CD4-positive, alpha-beta T cell (primary cell): ENCODE measurements at regions not wholly inside any gene's neighbourhood (a gene's known extent, or its start where the extent isn't known, plus 50 kb on each side); places are given as distances from the start of the nearest gene placed in this dataset.

ENCODE experiments used
- ATAC-seq: fragments of 200-7000 bp; cut with Tn5 transposase; one replicate; pipeline ENCODE4 v1.10.0; 2022; ENCODE audit warnings: mild to moderate bottlenecking; ENCODE audit not compliant: poor library complexity
- CTCF ChIA-PET: fragments of 350-600 bp; sonication (Branson Sonifier 250); formaldehyde crosslinking; loops from one replicate; lab custom pipeline; 2021; ENCODE audit warnings: antibody characterized with exemption, inconsistent platforms; lab: Charles Lee
- POLR2A ChIA-PET: fragments of 350-600 bp; sonication (Branson Sonifier 250); formaldehyde crosslinking; loops from one replicate; lab custom pipeline; 2021; ENCODE audit warnings: antibody characterized with exemption, inconsistent platforms; lab: Charles Lee
- DNase-seq, 14 experiments: peaks; one replicate each; pipeline ENCODE4 v3.0.0-alpha.2; 2013 to 2020; ENCODE audit warnings: mixed read lengths in 2 of 14
- H3K27ac ChIP-seq, 2 donors: one replicate each; pipeline versions ENCODE4 v1.5.1 to v1.7.0; 2013; ENCODE audit warnings: low read length in 2 of 2, low read depth in 1 of 2, mild to moderate bottlenecking in 1 of 2
- H3K27me3 ChIP-seq, 2 experiments: 1 replicate in 1 of 2; 2 replicates in 1 of 2; pipeline versions ENCODE4 v1.6.1 to v1.7.0; 2013; ENCODE audit warnings: low read length in 2 of 2, control low read depth in 1 of 2, mild to moderate bottlenecking in 1 of 2, moderate library complexity in 1 of 2; ENCODE audit not compliant: insufficient read depth in 2 of 2, control insufficient read depth in 1 of 2
- H3K36me3 ChIP-seq: one replicate; pipeline ENCODE4 v1.6.1; 2013; ENCODE audit warnings: low read length, control low read depth; ENCODE audit not compliant: insufficient read depth
- H3K4me1 ChIP-seq: one replicate; pipeline ENCODE4 v1.6.1; 2013; ENCODE audit warnings: low read length, control low read depth; ENCODE audit not compliant: insufficient read depth
- H3K4me3 ChIP-seq: one replicate; pipeline ENCODE4 v1.5.1; 2013; ENCODE audit warnings: mild to moderate bottlenecking, low read length, moderate library complexity
- H3K9me3 ChIP-seq, 2 experiments: 1 replicate in 1 of 2; 2 replicates in 1 of 2; pipeline versions ENCODE4 v1.6.1 to v1.7.0; 2013; ENCODE audit warnings: low read length in 2 of 2, mild to moderate bottlenecking in 2 of 2, control low read depth in 1 of 2, moderate library complexity in 1 of 2; ENCODE audit not compliant: control insufficient read depth in 1 of 2, insufficient read depth in 1 of 2
- H3K27ac Mint-ChIP-seq: one replicate; pipeline ENCODE4 v1.8.0; 2020; ENCODE audit warnings: mixed read lengths
- H3K27me3 Mint-ChIP-seq: one replicate; pipeline ENCODE4 v1.8.0; 2021; ENCODE audit warnings: mixed read lengths
- H3K36me3 Mint-ChIP-seq: one replicate; pipeline ENCODE4 v1.8.0; 2021; ENCODE audit warnings: low read depth, mixed read lengths
- H3K4me1 Mint-ChIP-seq: one replicate; pipeline ENCODE4 v1.8.0; 2021; ENCODE audit warnings: low read depth, mixed read lengths
- H3K4me3 Mint-ChIP-seq: one replicate; pipeline ENCODE4 v1.8.0; 2020; ENCODE audit warnings: mild to moderate bottlenecking, mixed read lengths
- H3K9me3 Mint-ChIP-seq: one replicate; pipeline ENCODE4 v1.8.0; 2020; ENCODE audit warnings: mixed read lengths
- intact Hi-C, 2 experiments: fragments of 100-400 bp; cut with DNase I in 1 of 2; cut with micrococcal nuclease in 1 of 2; formaldehyde crosslinking; loops; one replicate each; pipeline versions ENCODE4 v1.15.1 to v1.9.0; 2023 to 2025; cut with DNase I, micrococcal nuclease
- TF ChIP-seq, protein P1 (sequence below): fragments of 200-600 bp; IDR thresholded peaks from one replicate; pipeline ENCODE4 v1.8.0; 2022; ENCODE audit warnings: antibody characterized with exemption, mild to moderate bottlenecking

DNA sequence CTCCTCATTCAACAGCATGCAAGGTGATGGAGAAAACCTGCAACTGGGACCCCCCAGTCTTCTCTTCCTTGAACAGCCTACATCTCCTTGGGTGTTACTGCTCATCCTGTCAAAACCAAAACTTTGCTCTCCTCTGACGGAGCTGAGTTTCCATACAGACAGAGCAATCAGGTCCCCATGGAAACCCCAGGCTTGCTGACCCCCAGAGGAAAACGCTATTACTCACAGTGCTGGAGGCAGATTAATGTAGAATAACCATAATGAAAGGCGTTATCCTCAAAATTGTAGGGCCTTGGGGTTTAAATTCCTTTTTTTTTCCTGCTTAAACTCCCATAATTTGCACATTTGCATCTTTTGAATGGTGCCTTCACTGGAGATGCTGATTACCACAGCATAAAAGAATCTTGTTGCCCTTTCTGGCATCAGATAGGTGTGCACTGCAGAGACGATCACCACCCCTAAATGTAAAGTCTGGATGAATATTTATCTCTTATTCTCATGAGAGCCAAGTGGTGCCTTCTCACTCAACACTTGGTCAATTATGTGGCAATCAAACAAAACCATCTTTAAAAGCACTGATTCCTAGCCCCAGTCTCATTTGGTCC is 126.3 kb downstream of the MSX2 start:
- TF ChIP-seq, protein P1, sequence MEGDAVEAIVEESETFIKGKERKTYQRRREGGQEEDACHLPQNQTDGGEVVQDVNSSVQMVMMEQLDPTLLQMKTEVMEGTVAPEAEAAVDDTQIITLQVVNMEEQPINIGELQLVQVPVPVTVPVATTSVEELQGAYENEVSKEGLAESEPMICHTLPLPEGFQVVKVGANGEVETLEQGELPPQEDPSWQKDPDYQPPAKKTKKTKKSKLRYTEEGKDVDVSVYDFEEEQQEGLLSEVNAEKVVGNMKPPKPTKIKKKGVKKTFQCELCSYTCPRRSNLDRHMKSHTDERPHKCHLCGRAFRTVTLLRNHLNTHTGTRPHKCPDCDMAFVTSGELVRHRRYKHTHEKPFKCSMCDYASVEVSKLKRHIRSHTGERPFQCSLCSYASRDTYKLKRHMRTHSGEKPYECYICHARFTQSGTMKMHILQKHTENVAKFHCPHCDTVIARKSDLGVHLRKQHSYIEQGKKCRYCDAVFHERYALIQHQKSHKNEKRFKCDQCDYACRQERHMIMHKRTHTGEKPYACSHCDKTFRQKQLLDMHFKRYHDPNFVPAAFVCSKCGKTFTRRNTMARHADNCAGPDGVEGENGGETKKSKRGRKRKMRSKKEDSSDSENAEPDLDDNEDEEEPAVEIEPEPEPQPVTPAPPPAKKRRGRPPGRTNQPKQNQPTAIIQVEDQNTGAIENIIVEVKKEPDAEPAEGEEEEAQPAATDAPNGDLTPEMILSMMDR = no peak
- Histone ChIP-seq H3K27me3 (no peaks in the 10 kb centered on the region), H3K4me1 (no peaks in the 10 kb centered on the region), H3K36me3 (no peaks in the 10 kb centered on the region), H3K4me3 (no peak overlapping the region), H3K27ac (no peak overlapping the region), H3K9me3 (peaks cover 0 to 8% of the 10 kb centered on the region in 2 experiments)
- Mint-ChIP-seq H3K4me3 (no peak overlapping the region), H3K9me3 (no peaks in the 10 kb centered on the region), H3K4me1 (no peaks in the 10 kb centered on the region), H3K27me3 (no peaks in the 10 kb centered on the region), H3K36me3 (no peaks in the 10 kb centered on the region), H3K27ac (no peak overlapping the region)
- no peak for DNase-seq
- ChIA-PET CTCF (no interaction called here), POLR2A (no interaction called here)
- intact Hi-C loops = no loop called here
- no peak for ATAC-seq

DNA sequence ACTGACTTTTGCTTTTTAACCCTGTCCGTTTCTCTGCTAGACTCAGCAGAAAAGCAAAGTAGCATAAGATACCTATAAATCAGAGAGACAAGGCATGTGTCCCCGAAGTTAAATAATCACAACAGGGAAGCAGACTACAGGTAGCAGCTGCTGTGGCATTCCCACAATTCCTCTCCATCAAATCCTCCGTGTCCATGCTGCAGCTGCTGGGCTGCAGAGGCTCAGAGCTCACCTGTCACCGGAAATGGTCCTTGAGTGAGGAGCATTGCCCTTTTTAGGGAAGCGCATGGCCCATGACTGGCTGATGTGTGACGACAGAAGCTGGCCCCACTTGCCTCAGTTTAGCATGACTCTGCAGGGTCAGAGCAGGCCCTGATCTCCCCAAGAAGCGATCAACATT is 125.0 kb downstream of the MSX2 start:
- no peaks in the 10 kb centered on the region for H3K9me3 Mint-ChIP-seq
- TF ChIP-seq, protein P1 = no peak
- no peak overlapping the region for H3K27ac ChIP-seq
- no peak for DNase-seq
- no peaks in the 10 kb centered on the region for H3K36me3 Mint-ChIP-seq
- ATAC-seq = no peak
- no peaks in the 10 kb centered on the region for H3K4me1 Mint-ChIP-seq
- H3K27ac Mint-ChIP-seq = no peak overlapping the region
- peaks cover 0 to 17% of the 10 kb centered on the region in 2 experiments for H3K9me3 ChIP-seq
- intact Hi-C loops = no loop called here
- no peaks in the 10 kb centered on the region for H3K4me1 ChIP-seq
- no peaks in the 10 kb centered on the region for H3K36me3 ChIP-seq
- POLR2A ChIA-PET = no interaction called here
- H3K4me3 ChIP-seq = no peak overlapping the region
- no peak overlapping the region for H3K4me3 Mint-ChIP-seq
- H3K27me3 ChIP-seq = no peaks in the 10 kb centered on the region
- CTCF ChIA-PET = interaction anchor here (0.7 kb wide), 1 partner anchor 43 kb away, joined by 3 read pairs; no protein-coding TSS in a partner anchor
- H3K27me3 Mint-ChIP-seq = no peaks in the 10 kb centered on the region

GRCh38 chr5:174844971-174845370 is 120.6 kb downstream of the MSX2 start:
- CTCF ChIA-PET = no interaction called here
- intact Hi-C loops = no loop called here
- Mint-ChIP-seq H3K36me3 (no peaks in the 10 kb centered on the region), H3K4me3 (no peak overlapping the region), H3K27ac (no peak overlapping the region), H3K27me3 (peaks cover 15% of the 10 kb centered on the region), H3K4me1 (no peaks in the 10 kb centered on the region), H3K9me3 (no peaks in the 10 kb centered on the region)
- ATAC-seq (no peak), DNase-seq (no peak)
- Histone ChIP-seq H3K27ac (no peak overlapping the region), H3K4me1 (no peaks in the 10 kb centered on the region), H3K27me3 (peaks cover 0 to 6% of the 10 kb centered on the region in 2 experiments), H3K9me3 (peaks cover 0 to 13% of the 10 kb centered on the region in 2 experiments), H3K36me3 (no peaks in the 10 kb centered on the region), H3K4me3 (no peak overlapping the region)
- TF ChIP-seq, protein P1 = no peak
- POLR2A ChIA-PET = no interaction called here
